HEK293 (cell line): ENCODE measurements at regions not wholly inside any gene's neighbourhood (a gene's known extent, or its start where the extent isn't known, plus 50 kb on each side); places are given as distances from the start of the nearest gene placed in this dataset.

Experiments
- CTCF ChIP-seq: fragments of 450-650 bp; formaldehyde crosslinking; IDR thresholded peaks from 2 replicates; pipeline ENCODE4 v1.5.1; 2016; ENCODE audit warnings: missing biosample characterization, missing genetic modification characterization
- ZNF501 ChIP-seq: fragments of 450-650 bp; formaldehyde crosslinking; IDR thresholded peaks from 2 replicates; pipeline ENCODE4 v1.5.1; 2016; ENCODE audit warnings: missing biosample characterization, missing genetic modification characterization
- TF ChIP-seq, protein P1 (sequence below): fragments of 450-650 bp; formaldehyde crosslinking; conservative IDR thresholded peaks from 2 replicates; pipeline ENCODE4 v1.5.1; 2016; ENCODE audit warnings: low read depth, missing biosample characterization, missing genetic modification characterization

- TF ChIP-seq CTCF (tag by site-specific recombination) (no peak), ZNF501 (tag by site-specific recombination) (no peak)
- TF ChIP-seq, protein P1, sequence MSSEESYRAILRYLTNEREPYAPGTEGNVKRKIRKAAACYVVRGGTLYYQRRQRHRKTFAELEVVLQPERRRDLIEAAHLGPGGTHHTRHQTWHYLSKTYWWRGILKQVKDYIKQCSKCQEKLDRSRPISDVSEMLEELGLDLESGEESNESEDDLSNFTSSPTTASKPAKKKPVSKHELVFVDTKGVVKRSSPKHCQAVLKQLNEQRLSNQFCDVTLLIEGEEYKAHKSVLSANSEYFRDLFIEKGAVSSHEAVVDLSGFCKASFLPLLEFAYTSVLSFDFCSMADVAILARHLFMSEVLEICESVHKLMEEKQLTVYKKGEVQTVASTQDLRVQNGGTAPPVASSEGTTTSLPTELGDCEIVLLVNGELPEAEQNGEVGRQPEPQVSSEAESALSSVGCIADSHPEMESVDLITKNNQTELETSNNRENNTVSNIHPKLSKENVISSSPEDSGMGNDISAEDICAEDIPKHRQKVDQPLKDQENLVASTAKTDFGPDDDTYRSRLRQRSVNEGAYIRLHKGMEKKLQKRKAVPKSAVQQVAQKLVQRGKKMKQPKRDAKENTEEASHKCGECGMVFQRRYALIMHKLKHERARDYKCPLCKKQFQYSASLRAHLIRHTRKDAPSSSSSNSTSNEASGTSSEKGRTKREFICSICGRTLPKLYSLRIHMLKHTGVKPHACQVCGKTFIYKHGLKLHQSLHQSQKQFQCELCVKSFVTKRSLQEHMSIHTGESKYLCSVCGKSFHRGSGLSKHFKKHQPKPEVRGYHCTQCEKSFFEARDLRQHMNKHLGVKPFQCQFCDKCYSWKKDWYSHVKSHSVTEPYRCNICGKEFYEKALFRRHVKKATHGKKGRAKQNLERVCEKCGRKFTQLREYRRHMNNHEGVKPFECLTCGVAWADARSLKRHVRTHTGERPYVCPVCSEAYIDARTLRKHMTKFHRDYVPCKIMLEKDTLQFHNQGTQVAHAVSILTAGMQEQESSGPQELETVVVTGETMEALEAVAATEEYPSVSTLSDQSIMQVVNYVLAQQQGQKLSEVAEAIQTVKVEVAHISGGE (tag by site-specific recombination): no peak
Observed at GRCh38 chr6:3638662-3639061, 112.9 kb downstream of the PXDC1 start.
